GM18873 (cell line): ENCODE measurements at regions not wholly inside any gene's neighbourhood (a gene's known extent, or its start where the extent isn't known, plus 50 kb on each side); places are given as distances from the start of the nearest gene placed in this dataset.
"Not testable (repeated sequence)": the region's sequence is repeated elsewhere in the genome, so short reads cannot be mapped to it uniquely, and the experiment has no call there.

Experiments
- ATAC-seq: cut with Tn5 transposase; IDR thresholded peaks from one replicate; pipeline ENCODE4 v1.9.1; 2021; ENCODE audit warnings: mild to moderate bottlenecking, moderate library complexity, moderate number of reproducible peaks; ENCODE audit not compliant: unreplicated experiment, low FRiP score

- no peak for ATAC-seq
These were observed 348.8 kb downstream of the GBA3 start for GRCh38 chr4:23041501-23041900.

- no peak for ATAC-seq
These were observed 347.8 kb downstream of the GBA3 start for GRCh38 chr4:23040539-23040938.

GRCh38 chr4:23039818-23040217, 347.1 kb downstream of the GBA3 start:
- ATAC-seq, result no peak

GRCh38 chr4:23038626-23039491, 346.1 kb downstream of the GBA3 start:
- no peak for ATAC-seq

- ATAC-seq, result no peak
These were observed 344.3 kb downstream of the GBA3 start for GRCh38 chr4:23036921-23037495.

- ATAC-seq, result no peak
These were observed 343.8 kb downstream of the GBA3 start for GRCh38 chr4:23036503-23036902.

- ATAC-seq, result no peak
These were observed 342.9 kb downstream of the GBA3 start for GRCh38 chr4:23035521-23036056.

- no peak for ATAC-seq
These were observed 342.0 kb downstream of the GBA3 start for GRCh38 chr4:23034731-23035130.

GRCh38 chr4:23033796-23034195, 341.1 kb downstream of the GBA3 start:
- ATAC-seq, result no peak

GRCh38 chr4:23028875-23029274, 336.1 kb downstream of the GBA3 start:
- ATAC-seq, result no peak

- ATAC-seq, result no peak
These were observed 330.9 kb downstream of the GBA3 start for GRCh38 chr4:23023666-23024065.

GRCh38 chr4:23023121-23023520, 330.4 kb downstream of the GBA3 start:
- ATAC-seq, result no peak

GRCh38 chr4:23022032-23022431, 329.3 kb downstream of the GBA3 start:
- ATAC-seq, result no peak

- ATAC-seq, result no peak
These were observed 328.3 kb downstream of the GBA3 start for GRCh38 chr4:23021040-23021439.

- not testable (repeated sequence) for ATAC-seq
These were observed 327.7 kb downstream of the GBA3 start for GRCh38 chr4:23020399-23020798.

GRCh38 chr4:23016981-23017380, 324.2 kb downstream of the GBA3 start:
- no peak for ATAC-seq

GRCh38 chr4:23015821-23016220, 323.1 kb downstream of the GBA3 start:
- ATAC-seq, result no peak

GRCh38 chr4:23009093-23009492, 316.4 kb downstream of the GBA3 start:
- no peak for ATAC-seq

- ATAC-seq, result no peak
These were observed 314.0 kb downstream of the GBA3 start for GRCh38 chr4:23006756-23007155.

GRCh38 chr4:23005691-23006090, 313.0 kb downstream of the GBA3 start:
- no peak for ATAC-seq

GRCh38 chr4:23001478-23001877, 308.7 kb downstream of the GBA3 start:
- ATAC-seq, result no peak

- ATAC-seq, result no peak
These were observed 306.7 kb downstream of the GBA3 start for GRCh38 chr4:22999419-22999818.
